Colonic mucosa (tissue), 4 donors: ENCODE measurements at regions not wholly inside any gene's neighbourhood (a gene's known extent, or its start where the extent isn't known, plus 50 kb on each side); places are given as distances from the start of the nearest gene placed in this dataset.

Source experiments
- DNase-seq: peaks from one replicate; pipeline ENCODE4 v3.0.0-alpha.2; 2020
- H3K27ac ChIP-seq: fragments of 200-600 bp; one replicate; pipeline ENCODE4 v1.8.0; 2021
- H3K27me3 ChIP-seq: fragments of 200-600 bp; one replicate; pipeline ENCODE4 v1.8.0; 2021
- H3K36me3 ChIP-seq: fragments of 200-600 bp; one replicate; pipeline ENCODE4 v1.8.0; 2021
- H3K4me1 ChIP-seq: fragments of 200-600 bp; one replicate; pipeline ENCODE4 v1.8.0; 2021; ENCODE audit warnings: mild to moderate bottlenecking
- H3K4me3 ChIP-seq: fragments of 200-600 bp; one replicate; pipeline ENCODE4 v1.8.0; 2021
- H3K9ac ChIP-seq, 2 donors: one replicate each; pipeline ENCODE4 v1.7.0; 2013; ENCODE audit warnings: control low read depth in 2 of 2, low read depth in 2 of 2, low read length in 2 of 2
- H3K9me3 ChIP-seq: fragments of 200-600 bp; one replicate; pipeline ENCODE4 v1.8.0; 2021
- CTCF ChIP-seq: fragments of 200-600 bp; IDR thresholded peaks from one replicate; pipeline ENCODE4 v1.8.0; 2022; ENCODE audit warnings: antibody characterized with exemption, mild to moderate bottlenecking
- intact Hi-C: fragments of 100-400 bp; cut with DNase I; formaldehyde crosslinking; loops from one replicate; pipeline ENCODE4 v1.14.1; 2022
- donor health status: healthy.
- donor health status: DM: no; HTN: no; CAD: no.
- donor health status: DM: no; HTN: no; CAD: no.

- H3K36me3 ChIP-seq: no peaks in the 10 kb centered on the region
- no peak for DNase-seq
- H3K27me3 ChIP-seq: no peaks in the 10 kb centered on the region
- no peaks in the 10 kb centered on the region for H3K4me1 ChIP-seq
- no peak overlapping the region for H3K4me3 ChIP-seq
- no peaks in the 10 kb centered on the region for H3K9me3 ChIP-seq
- H3K9ac ChIP-seq: no peak overlapping the region
- H3K27ac ChIP-seq: no peak overlapping the region
- TF ChIP-seq CTCF: no peak
- intact Hi-C loops: no loop called here
Observed at GRCh38 chr6:105458551-105458950, 55.7 kb upstream of the PREP start.

DNA sequence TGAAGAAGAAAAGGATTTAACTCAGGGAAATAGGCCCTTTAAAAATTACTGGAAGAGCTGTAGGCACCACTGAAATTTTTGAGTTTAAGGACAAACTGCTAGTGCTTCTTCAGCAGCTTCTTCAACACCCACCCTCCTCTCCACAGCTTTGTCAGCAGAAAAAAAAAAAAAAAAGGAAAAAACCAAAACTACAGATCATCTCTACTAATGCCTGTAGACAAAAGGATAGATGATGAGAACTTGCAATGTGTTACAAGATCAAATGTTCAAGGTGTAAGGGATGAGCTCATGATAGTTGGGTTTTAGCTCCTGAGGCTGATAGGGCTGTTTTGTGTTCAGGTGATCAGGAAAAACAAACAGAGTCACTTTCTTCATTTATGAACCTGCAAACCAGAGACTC, 55.2 kb upstream of the PREP start:
- Histone ChIP-seq H3K4me1 (no peaks in the 10 kb centered on the region), H3K27me3 (no peaks in the 10 kb centered on the region), H3K36me3 (no peaks in the 10 kb centered on the region), H3K9ac (no peak overlapping the region), H3K4me3 (no peak overlapping the region), H3K27ac (no peak overlapping the region), H3K9me3 (no peaks in the 10 kb centered on the region)
- intact Hi-C loops: no loop called here
- DNase-seq: no peak
- no peak for TF ChIP-seq CTCF

- Histone ChIP-seq H3K9ac (no peak overlapping the region), H3K27ac (no peak overlapping the region), H3K4me3 (no peak overlapping the region), H3K36me3 (no peaks in the 10 kb centered on the region), H3K9me3 (no peaks in the 10 kb centered on the region), H3K27me3 (no peaks in the 10 kb centered on the region), H3K4me1 (no peaks in the 10 kb centered on the region)
- DNase-seq: no peak
- intact Hi-C loops: no loop called here
- no peak for TF ChIP-seq CTCF
Observed at GRCh38 chr6:105453968-105454367, 51.1 kb upstream of the PREP start.

- no peaks in the 10 kb centered on the region for H3K27me3 ChIP-seq
- no peaks in the 10 kb centered on the region for H3K36me3 ChIP-seq
- H3K27ac ChIP-seq: no peak overlapping the region
- intact Hi-C loops: no loop called here
- no peak for DNase-seq
- no peak for TF ChIP-seq CTCF
- H3K9me3 ChIP-seq: no peaks in the 10 kb centered on the region
- no peaks in the 10 kb centered on the region for H3K4me1 ChIP-seq
- H3K9ac ChIP-seq: no peak overlapping the region
- no peak overlapping the region for H3K4me3 ChIP-seq
Observed at GRCh38 chr6:105452924-105453756, 50.3 kb upstream of the PREP start.
